Stimulated activated naive CD8-positive, alpha-beta T cell treated with anti-CD3 and anti-CD28 coated beads, Interleukin-15, Interleukin-2, amounts not matched to agents 100 ng/mL and 50 ng/mL, for 24 hours (primary cell): ENCODE measurements at regions not wholly inside any gene's neighbourhood (a gene's known extent, or its start where the extent isn't known, plus 50 kb on each side); places are given as distances from the start of the nearest gene placed in this dataset.

ENCODE experiments used
- H3K27ac Mint-ChIP-seq: one replicate; pipeline ENCODE4 v1.8.0; 2021; ENCODE audit warnings: mild to moderate bottlenecking, mixed read lengths
- H3K27me3 Mint-ChIP-seq: one replicate; pipeline ENCODE4 v1.8.0; 2021; ENCODE audit warnings: mixed read lengths
- H3K36me3 Mint-ChIP-seq: one replicate; pipeline ENCODE4 v1.8.0; 2021; ENCODE audit warnings: low read depth, mixed read lengths
- H3K4me1 Mint-ChIP-seq: one replicate; pipeline ENCODE4 v1.8.0; 2021; ENCODE audit warnings: low read depth, mixed read lengths
- H3K4me3 Mint-ChIP-seq: one replicate; pipeline ENCODE4 v1.8.0; 2021; ENCODE audit warnings: mild to moderate bottlenecking, mixed read lengths
- H3K9me3 Mint-ChIP-seq: one replicate; pipeline ENCODE4 v1.8.0; 2021; ENCODE audit warnings: mixed read lengths

DNA sequence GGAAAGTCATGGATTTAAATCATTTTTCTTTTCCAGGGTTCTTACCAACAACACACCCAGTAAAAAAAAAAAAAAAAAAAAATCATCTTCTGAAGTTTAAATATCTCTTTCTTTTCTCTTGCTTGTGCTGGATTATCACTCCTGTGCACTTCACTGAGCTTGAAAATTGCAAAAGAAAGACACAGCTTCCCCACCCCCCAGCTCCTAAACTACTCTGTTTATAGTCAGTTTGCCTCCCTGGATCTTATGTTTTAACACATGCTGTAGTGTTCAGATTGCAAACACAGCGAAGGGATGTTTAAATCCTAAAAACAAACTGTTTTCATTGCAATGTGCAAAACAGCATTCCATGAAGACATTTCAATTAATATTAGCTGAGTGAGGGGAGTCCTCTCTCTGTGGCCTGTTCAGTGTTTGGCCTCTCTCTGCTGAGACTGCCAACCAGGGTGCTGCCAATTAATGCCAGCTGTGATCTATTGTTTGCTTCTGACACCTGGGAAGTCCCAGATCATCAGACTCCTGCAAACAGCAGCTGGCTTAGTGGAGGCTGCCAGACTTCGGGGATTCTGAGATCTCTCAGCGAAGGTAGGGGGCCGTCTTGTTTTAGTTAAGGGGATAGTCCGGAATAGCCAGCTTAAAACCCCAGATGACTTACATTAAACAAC is 171.1 kb upstream of the PITX2 start:
- Mint-ChIP-seq H3K4me3 (no peak overlapping the region), H3K36me3 (no peaks in the 10 kb centered on the region), H3K9me3 (no peaks in the 10 kb centered on the region), H3K27ac (no peak overlapping the region), H3K27me3 (peaks cover 5% of the 10 kb centered on the region), H3K4me1 (no peaks in the 10 kb centered on the region)

DNA sequence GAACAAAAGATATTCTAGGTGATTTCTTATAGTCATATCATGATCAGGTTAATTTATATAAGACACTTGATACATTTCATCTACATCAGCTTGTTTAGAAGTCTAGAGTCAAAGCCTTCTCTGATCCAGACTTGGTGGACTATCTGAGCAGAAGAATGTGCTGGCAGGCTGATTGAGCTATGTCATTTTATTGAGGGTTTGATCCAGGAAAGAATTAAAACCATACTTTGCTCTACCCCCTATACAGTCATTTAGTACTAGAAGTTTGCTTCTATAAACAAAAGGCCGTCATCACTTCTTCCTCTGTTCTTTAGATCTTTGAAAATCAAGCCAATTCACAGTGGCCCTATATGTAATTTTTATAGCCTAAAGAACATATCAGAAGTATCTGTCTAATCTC is 173.1 kb upstream of the PITX2 start:
- peaks cover 3% of the 10 kb centered on the region for H3K9me3 Mint-ChIP-seq
- peaks cover 5% of the 10 kb centered on the region for H3K27me3 Mint-ChIP-seq
- no peak overlapping the region for H3K27ac Mint-ChIP-seq
- H3K36me3 Mint-ChIP-seq, result no peaks in the 10 kb centered on the region
- H3K4me1 Mint-ChIP-seq, result no peaks in the 10 kb centered on the region
- H3K4me3 Mint-ChIP-seq, result no peak overlapping the region

DNA sequence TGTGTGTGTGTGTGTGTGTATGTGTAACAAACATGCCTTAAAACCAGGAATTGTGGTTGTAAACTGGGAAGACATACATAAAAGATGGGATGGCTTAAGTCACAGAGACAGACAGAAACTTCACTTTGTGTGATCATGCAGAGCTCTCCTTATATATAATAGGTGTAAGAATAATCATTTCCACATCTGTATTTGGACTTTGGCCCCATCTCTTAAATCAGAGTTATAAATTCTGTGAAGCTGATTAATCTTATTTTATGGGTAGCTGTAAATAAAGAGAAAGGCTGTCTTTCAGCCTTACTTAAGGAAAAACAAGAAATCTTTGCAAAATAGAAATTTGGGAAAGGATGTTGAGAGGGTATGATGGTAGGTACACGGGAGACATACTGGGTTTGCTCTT is 174.6 kb upstream of the PITX2 start:
- H3K9me3 Mint-ChIP-seq, result peaks cover 3% of the 10 kb centered on the region
- no peak overlapping the region for H3K27ac Mint-ChIP-seq
- no peaks in the 10 kb centered on the region for H3K4me1 Mint-ChIP-seq
- no peaks in the 10 kb centered on the region for H3K36me3 Mint-ChIP-seq
- no peak overlapping the region for H3K4me3 Mint-ChIP-seq
- peaks cover 5% of the 10 kb centered on the region for H3K27me3 Mint-ChIP-seq

DNA sequence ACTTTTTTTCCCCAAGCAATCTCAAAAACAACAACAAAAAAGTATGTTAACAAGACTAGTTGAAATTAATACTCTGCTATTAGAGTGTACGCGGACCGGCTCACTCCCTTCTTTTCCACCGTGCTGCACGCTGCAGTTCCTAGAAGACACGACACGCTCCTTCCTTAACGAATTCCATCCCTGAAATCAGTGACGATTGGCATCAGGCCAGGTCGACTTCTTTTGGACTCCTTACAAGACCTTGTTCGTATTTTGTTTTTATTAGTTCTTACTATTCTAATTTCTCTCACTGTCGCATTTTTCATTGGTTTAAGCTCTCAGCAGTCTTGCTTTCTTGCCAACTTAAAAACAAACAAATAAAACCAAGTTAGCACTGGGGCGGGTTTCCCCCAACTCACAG is 175.8 kb upstream of the PITX2 start:
- Mint-ChIP-seq H3K4me1 (no peaks in the 10 kb centered on the region), H3K9me3 (peaks cover 3% of the 10 kb centered on the region), H3K27ac (no peak overlapping the region), H3K4me3 (no peak overlapping the region), H3K36me3 (no peaks in the 10 kb centered on the region), H3K27me3 (peaks cover 5% of the 10 kb centered on the region)

DNA sequence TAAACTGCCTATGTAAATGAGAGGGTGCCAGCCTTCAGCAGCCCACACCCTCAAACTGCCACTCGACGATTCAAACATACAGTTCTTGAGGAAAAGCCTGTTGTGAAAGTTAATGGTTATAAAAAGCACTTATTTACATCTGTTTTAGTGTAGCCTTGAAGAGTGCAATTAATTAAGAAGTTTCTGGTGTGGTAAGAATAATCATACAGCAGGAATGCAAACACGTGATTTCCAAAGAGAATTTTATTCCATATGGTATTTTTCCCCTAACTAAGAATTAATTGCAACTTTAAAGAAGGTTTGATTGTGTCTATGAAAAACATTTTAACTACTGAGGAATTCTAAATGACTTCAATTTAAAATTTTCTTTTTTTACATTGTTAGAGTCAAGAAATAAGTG is 176.3 kb upstream of the PITX2 start:
- Mint-ChIP-seq H3K27ac (no peak overlapping the region), H3K36me3 (no peaks in the 10 kb centered on the region), H3K9me3 (peaks cover 3% of the 10 kb centered on the region), H3K27me3 (peaks cover 5% of the 10 kb centered on the region), H3K4me1 (no peaks in the 10 kb centered on the region), H3K4me3 (no peak overlapping the region)

DNA sequence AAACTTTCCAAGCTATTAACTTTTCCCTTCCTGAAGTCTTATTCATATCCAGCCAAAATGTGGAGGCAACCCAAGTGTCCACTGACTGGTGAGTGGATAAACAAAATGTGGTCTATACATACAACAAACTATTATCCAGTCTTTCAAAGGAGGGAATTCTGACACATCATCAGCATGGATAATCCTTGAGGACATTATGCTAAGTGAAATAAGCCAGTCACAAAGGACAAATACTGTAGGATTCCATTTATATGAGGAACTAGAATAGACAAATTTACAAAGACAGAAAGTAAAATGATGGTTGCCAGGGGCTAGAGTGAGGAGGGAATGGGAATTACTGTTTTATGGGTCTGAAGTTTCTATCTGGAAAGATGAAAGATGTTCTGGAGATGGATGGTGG is 178.7 kb upstream of the PITX2 start:
- Mint-ChIP-seq H3K9me3 (peaks cover 3% of the 10 kb centered on the region), H3K27ac (no peak overlapping the region), H3K4me3 (no peak overlapping the region), H3K36me3 (no peaks in the 10 kb centered on the region), H3K27me3 (peaks cover 5% of the 10 kb centered on the region), H3K4me1 (no peaks in the 10 kb centered on the region)

DNA sequence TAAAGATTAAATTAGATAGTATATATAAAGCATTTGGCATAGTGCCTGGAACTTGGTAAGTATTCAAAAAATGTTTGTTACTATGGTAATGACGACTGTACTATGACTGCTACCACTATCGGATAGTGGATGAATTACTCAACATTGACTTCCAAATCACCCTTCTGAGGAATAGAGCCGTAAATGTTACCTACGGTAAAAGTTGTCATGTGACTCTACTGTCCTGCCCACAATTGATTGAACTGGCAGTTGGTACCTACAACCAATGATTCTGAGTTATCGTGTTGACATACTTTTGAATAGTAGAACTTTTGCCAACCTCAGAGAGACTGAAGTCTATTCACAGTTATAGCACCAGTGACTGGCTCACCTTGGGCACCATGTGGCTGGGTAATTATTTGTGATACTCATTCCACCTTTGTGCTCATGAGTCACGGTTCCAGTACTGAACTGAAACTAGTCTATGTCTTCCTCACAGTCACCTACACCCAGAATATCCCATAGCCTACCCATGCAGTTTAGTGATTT is 185.5 kb upstream of the PITX2 start:
- H3K36me3 Mint-ChIP-seq, result no peaks in the 10 kb centered on the region
- no peaks in the 10 kb centered on the region for H3K4me1 Mint-ChIP-seq
- H3K27ac Mint-ChIP-seq, result no peak overlapping the region
- H3K27me3 Mint-ChIP-seq, result no peaks in the 10 kb centered on the region
- peaks cover 7% of the 10 kb centered on the region for H3K9me3 Mint-ChIP-seq
- no peak overlapping the region for H3K4me3 Mint-ChIP-seq

DNA sequence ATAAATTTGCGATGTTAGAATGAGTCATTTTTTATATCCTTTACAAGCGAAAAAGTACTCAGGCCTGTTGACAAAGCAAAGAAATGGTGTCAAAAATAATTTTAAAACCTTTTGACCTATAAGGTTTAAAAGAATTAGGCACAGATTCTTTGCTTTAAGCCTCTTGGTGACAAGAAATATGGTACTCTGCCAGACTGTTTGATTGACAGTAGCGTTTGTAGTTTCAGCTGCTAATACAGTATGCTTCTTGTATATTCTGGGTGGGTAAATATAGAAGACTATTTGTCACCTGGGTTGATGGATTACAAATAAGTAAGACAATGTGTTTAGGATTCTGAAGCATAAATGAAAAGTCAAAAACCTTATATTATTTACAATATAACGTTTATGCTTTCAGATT is 193.1 kb upstream of the PITX2 start:
- no peaks in the 10 kb centered on the region for H3K4me1 Mint-ChIP-seq
- no peaks in the 10 kb centered on the region for H3K9me3 Mint-ChIP-seq
- no peaks in the 10 kb centered on the region for H3K36me3 Mint-ChIP-seq
- H3K27ac Mint-ChIP-seq, result no peak overlapping the region
- H3K4me3 Mint-ChIP-seq, result no peak overlapping the region
- H3K27me3 Mint-ChIP-seq, result no peaks in the 10 kb centered on the region

DNA sequence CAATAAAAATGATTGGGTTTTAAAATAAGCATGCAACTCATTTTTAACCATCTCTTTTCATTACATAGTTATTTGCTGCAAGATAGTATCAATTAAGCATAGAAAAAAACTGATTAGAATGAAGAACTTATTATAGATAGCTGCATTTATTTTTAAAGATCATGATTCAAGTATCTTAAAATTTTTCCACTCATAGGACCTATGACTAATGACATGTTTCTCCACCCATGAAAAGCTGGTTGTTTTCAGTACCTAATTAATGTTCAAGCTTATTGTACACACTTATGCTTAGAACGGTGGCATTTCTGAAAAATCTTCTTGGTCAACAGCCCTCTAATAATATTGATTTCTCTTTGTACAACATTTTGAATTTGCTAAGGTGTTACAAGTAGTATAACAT is 193.5 kb upstream of the PITX2 start:
- Mint-ChIP-seq H3K36me3 (no peaks in the 10 kb centered on the region), H3K27me3 (no peaks in the 10 kb centered on the region), H3K9me3 (no peaks in the 10 kb centered on the region), H3K4me1 (no peaks in the 10 kb centered on the region), H3K4me3 (no peak overlapping the region), H3K27ac (no peak overlapping the region)

DNA sequence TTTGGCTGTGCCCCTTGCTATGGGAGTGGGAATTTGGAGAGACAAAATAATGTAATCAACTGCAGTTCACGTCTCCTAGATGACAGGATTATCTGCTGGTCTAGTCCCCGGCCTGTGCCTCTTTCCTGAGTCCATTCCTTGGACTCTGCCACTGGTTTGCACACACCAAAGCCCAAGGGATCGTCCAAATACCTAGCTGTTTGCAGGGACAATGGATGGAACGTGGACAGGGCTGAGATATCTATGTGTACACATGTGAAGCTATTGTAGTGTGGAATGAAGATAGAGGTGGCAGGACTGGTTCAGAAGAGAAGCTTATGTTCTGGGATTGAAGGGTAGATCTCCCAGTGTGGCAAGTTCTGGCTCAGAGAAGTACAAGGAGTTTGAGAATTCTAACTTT is 198.3 kb upstream of the PITX2 start:
- H3K4me1 Mint-ChIP-seq, result no peaks in the 10 kb centered on the region
- H3K9me3 Mint-ChIP-seq, result no peaks in the 10 kb centered on the region
- no peaks in the 10 kb centered on the region for H3K27me3 Mint-ChIP-seq
- H3K27ac Mint-ChIP-seq, result no peak overlapping the region
- H3K4me3 Mint-ChIP-seq, result no peak overlapping the region
- no peaks in the 10 kb centered on the region for H3K36me3 Mint-ChIP-seq

DNA sequence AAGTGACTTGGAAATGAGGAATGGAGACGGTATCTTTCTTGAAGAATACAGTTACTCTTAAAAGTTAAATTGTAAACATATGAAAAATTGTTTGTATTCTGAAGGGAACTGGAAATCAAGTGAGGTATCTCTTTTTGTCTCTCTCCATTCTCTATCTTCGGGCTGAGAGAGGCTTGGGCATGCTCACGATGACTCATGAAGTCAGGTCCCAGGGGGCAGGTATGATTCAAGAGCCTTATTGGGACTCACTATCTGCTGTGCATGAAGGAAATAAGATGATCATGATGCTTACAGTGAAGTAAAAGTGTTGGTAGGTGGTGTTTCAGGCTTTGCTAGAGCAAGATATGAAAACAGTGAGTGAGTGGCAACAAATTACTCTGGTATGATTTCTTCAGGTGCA is 200.4 kb upstream of the PITX2 start:
- H3K4me1 Mint-ChIP-seq, result no peaks in the 10 kb centered on the region
- no peaks in the 10 kb centered on the region for H3K36me3 Mint-ChIP-seq
- H3K27ac Mint-ChIP-seq, result no peak overlapping the region
- H3K9me3 Mint-ChIP-seq, result no peaks in the 10 kb centered on the region
- no peak overlapping the region for H3K4me3 Mint-ChIP-seq
- H3K27me3 Mint-ChIP-seq, result no peaks in the 10 kb centered on the region

DNA sequence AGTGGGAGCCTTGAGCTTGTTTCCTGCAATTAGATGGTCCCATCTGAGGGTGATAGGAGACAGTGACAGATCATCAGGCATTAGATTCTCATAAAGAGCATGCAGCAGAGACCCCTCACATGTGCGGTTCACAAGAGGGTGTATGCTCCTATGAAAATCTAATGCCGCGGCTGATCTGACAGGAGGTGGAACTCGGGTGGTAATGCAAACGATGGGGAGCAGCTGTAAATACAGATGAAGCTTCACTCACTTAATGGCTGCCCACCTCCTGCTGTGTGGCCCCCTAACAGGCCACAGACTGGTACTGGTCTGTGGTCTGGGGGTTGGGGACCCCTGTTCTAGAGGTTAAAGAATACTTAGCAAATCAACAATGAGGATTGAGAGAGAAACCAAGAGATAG is 201.5 kb upstream of the PITX2 start:
- Mint-ChIP-seq H3K27me3 (no peaks in the 10 kb centered on the region), H3K9me3 (no peaks in the 10 kb centered on the region), H3K27ac (no peak overlapping the region), H3K36me3 (no peaks in the 10 kb centered on the region), H3K4me3 (no peak overlapping the region), H3K4me1 (no peaks in the 10 kb centered on the region)

DNA sequence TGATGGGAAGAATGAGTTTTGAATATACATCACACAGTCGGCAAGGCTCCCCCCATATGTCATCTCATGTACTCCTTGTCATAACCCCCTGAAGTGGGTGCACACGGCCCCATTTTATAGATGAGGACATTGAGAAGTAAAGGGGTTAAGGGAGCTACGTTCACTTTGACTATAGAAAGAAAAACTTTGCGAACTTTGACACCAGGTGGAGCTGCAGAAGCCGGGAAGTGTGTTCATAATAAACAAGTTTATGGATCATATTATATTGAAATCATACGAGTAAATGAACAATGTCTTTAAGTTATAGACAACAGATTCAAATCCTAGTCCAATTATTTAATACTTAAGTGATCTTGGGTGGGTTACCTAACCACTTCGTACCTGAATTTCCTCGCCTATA is 203.8 kb upstream of the PITX2 start:
- no peaks in the 10 kb centered on the region for H3K4me1 Mint-ChIP-seq
- no peaks in the 10 kb centered on the region for H3K27me3 Mint-ChIP-seq
- no peak overlapping the region for H3K27ac Mint-ChIP-seq
- no peaks in the 10 kb centered on the region for H3K36me3 Mint-ChIP-seq
- no peaks in the 10 kb centered on the region for H3K9me3 Mint-ChIP-seq
- H3K4me3 Mint-ChIP-seq, result no peak overlapping the region

DNA sequence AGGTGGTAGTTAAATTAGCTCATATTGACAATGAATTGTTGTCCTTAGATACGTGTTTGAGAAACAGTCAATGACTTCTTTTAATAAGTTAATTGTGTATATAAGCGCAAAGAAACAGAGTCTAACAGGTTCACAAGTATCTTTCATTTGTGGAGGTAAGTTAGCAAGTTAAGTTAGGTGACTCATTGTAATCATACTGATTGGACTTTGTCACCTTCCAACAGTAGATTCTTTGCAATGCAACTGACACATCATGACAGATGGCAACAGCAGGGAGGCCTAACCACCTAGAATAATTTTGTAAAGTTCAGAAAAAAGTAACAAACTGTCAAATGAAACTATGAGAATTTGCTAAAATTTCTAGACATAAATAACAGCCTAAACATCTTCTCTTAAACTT is 207.6 kb upstream of the PITX2 start:
- no peak overlapping the region for H3K27ac Mint-ChIP-seq
- no peaks in the 10 kb centered on the region for H3K4me1 Mint-ChIP-seq
- H3K36me3 Mint-ChIP-seq, result no peaks in the 10 kb centered on the region
- no peak overlapping the region for H3K4me3 Mint-ChIP-seq
- H3K27me3 Mint-ChIP-seq, result no peaks in the 10 kb centered on the region
- no peaks in the 10 kb centered on the region for H3K9me3 Mint-ChIP-seq

DNA sequence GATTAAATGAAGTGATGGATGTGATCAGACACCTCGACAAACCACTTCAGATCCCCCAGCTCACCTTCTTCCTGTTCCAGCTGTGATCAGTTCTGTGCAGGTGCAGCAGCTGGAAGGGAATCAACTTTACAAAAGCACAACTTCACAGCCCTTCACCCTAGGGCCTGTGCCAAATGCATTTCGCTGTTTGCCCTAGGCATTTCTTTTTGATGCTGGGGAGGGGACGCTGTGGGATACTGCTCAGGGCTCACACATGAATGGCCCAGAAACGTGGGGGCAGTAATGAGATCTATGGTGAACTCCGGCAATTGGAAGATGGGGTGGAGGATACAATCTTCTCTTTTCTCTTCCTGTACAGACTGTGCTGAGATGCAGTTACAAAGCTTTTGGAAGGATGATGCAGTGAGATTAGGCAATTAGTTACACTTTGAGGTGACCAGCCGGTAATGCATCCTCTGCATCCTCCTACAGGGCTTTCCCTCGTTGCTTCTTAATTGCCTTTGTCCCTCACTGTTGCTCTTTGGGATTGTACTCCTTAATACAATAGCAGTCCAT is 215.1 kb upstream of the PITX2 start:
- Mint-ChIP-seq H3K9me3 (no peaks in the 10 kb centered on the region), H3K27ac (no peak overlapping the region), H3K27me3 (no peaks in the 10 kb centered on the region), H3K4me1 (no peaks in the 10 kb centered on the region), H3K36me3 (no peaks in the 10 kb centered on the region), H3K4me3 (no peak overlapping the region)

DNA sequence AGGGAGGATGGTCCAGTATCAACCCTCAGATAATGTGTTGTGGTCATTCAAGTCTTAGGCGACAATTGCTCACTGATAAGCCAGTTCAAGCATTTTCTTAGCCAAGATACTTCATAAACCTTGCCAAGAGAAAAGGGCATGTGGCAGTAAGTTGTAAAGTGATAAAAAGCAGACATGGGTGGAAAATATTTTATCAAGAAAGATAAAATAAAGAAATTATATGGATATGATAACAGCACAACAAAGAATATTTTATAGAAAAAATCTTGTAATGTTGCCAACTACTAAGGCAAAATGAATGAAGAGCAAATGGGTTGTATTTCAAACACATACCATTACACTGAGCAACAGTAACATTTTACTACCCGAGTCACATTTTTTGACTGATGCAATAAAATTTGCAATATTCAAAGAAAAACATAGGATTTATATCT is 217.4 kb upstream of the PITX2 start:
- Mint-ChIP-seq H3K36me3 (no peaks in the 10 kb centered on the region), H3K9me3 (no peaks in the 10 kb centered on the region), H3K27me3 (no peaks in the 10 kb centered on the region), H3K4me1 (no peaks in the 10 kb centered on the region), H3K27ac (no peak overlapping the region), H3K4me3 (no peak overlapping the region)
